ENCODE measurements at regions not wholly inside any gene's neighbourhood (a gene's known extent, or its start where the extent isn't known, plus 50 kb on each side); places are given as distances from the start of the nearest gene placed in this dataset.

GRCh38 chr13:54484166-54484565 lies 1455.6 kb downstream of the OLFM4 start:
- TF ChIP-seq, protein P1, sequence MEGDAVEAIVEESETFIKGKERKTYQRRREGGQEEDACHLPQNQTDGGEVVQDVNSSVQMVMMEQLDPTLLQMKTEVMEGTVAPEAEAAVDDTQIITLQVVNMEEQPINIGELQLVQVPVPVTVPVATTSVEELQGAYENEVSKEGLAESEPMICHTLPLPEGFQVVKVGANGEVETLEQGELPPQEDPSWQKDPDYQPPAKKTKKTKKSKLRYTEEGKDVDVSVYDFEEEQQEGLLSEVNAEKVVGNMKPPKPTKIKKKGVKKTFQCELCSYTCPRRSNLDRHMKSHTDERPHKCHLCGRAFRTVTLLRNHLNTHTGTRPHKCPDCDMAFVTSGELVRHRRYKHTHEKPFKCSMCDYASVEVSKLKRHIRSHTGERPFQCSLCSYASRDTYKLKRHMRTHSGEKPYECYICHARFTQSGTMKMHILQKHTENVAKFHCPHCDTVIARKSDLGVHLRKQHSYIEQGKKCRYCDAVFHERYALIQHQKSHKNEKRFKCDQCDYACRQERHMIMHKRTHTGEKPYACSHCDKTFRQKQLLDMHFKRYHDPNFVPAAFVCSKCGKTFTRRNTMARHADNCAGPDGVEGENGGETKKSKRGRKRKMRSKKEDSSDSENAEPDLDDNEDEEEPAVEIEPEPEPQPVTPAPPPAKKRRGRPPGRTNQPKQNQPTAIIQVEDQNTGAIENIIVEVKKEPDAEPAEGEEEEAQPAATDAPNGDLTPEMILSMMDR (conservative IDR thresholded peaks at IDR 0.05; ENCODE audit: low read depth, low read length) = no peak
- TF ChIP-seq EZH2 (IDR thresholded peaks at IDR 0.05; ENCODE audit: low read length, unreplicated experiment) (no peak), EZH2phosphoT487 (IDR thresholded peaks at IDR 0.05; ENCODE audit: borderline replicate concordance, low read length) (no peak)

All from PC-3 (cell line).